Neural progenitor cell (in vitro differentiated cells): ENCODE measurements at regions not wholly inside any gene's neighbourhood (a gene's known extent, or its start where the extent isn't known, plus 50 kb on each side); places are given as distances from the start of the nearest gene placed in this dataset.

ENCODE experiments used
- CTCF ChIP-seq: fragments of 200-600 bp; sonication (generic); IDR thresholded peaks from 2 replicates; pipeline ENCODE4 v1.5.1; 2017; ENCODE audit warnings: antibody characterized with exemption, mild to moderate bottlenecking
- EZH2 ChIP-seq: fragments of 200-600 bp; sonication (generic); IDR thresholded peaks from 2 replicates; pipeline ENCODE4 v1.6.1; 2017; ENCODE audit warnings: antibody characterized with exemption, mild to moderate bottlenecking, moderate library complexity
- EZH2phosphoT487 ChIP-seq: fragments of 200-600 bp; sonication (generic); IDR thresholded peaks from 2 replicates; pipeline ENCODE4 v1.6.1; 2017; ENCODE audit warnings: antibody characterized with exemption

- no peak for TF ChIP-seq CTCF
- peak; percentile 63 for TF ChIP-seq EZH2
- TF ChIP-seq EZH2phosphoT487: peak; percentile 50
Observed at GRCh38 chr13:33349986-33350826, 64.7 kb upstream of the STARD13 start.
